CD4-positive, alpha-beta T cell treated with Interleukin-17A for 4 hours (primary cell): ENCODE measurements at regions not wholly inside any gene's neighbourhood (a gene's known extent, or its start where the extent isn't known, plus 50 kb on each side); places are given as distances from the start of the nearest gene placed in this dataset.

ENCODE experiments used
- DNase-seq: peaks from one replicate; pipeline ENCODE4 v3.0.0-alpha.2; 2020; ENCODE audit warnings: mixed read lengths

GRCh38 chr11:103530257-103530656 lies 421.0 kb downstream of the DYNC2H1 start:
- no peak for DNase-seq

- no peak for DNase-seq
Observed at GRCh38 chr11:103532133-103532788, 423.0 kb downstream of the DYNC2H1 start.

DNA sequence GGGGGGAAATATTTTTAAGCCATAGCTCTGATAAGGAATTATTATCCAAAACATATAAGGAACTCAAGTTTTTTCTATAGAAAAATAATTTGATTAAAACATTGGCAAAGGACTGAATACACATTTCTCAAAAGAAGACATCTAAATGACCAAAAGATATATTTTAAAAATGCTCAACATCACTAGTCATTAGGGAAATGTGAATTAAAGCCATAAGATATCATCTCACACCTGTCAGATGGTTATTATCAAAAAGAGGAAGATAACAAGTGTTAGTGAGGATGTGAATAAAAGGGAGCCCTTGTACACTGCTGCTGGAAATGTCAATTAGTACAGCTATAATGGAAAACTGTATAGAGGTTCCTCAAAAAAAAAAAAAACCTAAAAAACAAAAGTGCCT lies 425.0 kb downstream of the DYNC2H1 start:
- no peak for DNase-seq

DNA sequence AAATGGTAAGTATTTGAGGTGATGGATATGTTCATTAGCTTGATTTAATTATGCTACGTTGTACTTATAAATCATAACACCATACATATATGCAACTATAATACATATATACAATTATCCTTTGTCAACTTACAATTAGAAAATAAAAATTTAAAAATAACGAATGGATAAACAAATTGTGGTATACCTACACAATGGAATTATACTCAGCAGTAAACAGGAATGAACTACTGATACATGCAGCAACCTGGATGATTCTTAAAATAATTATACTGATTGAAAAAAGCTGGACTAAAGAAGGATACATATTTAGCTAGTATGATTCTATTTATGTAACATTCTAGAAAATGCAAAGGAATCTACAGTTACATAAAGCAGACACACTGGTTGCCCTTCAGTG lies 425.7 kb downstream of the DYNC2H1 start:
- no peak for DNase-seq

- DNase-seq = no peak
Observed at GRCh38 chr11:103536335-103536722, 427.1 kb downstream of the DYNC2H1 start.

DNA sequence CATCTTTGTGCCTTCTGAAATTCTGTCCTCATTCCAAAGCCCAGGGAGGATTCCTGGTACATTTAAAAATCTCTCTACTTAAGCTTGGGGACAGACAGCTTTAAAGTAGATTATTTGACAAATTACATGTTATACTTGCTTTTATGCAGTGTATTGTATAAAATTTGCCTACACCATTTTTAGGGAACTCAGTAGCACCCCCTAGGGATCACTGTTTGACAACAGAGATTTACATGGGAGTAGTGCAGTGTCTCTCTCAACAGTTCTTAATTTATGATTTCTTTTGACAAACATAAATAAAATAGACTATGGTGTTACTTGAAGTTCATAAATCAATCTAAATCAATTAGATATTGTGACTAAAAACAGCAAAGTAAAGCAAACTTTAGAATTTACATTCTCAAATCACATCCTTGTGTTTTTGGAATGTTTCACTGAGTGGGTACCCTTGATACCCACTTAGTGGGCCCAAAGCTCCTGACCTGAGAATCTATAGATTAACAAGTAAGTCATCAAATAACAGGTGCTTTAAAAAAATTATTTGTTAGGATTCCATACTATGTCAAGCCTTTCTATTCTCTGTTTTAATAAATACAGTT lies 428.8 kb downstream of the DYNC2H1 start:
- DNase-seq = no peak

DNA sequence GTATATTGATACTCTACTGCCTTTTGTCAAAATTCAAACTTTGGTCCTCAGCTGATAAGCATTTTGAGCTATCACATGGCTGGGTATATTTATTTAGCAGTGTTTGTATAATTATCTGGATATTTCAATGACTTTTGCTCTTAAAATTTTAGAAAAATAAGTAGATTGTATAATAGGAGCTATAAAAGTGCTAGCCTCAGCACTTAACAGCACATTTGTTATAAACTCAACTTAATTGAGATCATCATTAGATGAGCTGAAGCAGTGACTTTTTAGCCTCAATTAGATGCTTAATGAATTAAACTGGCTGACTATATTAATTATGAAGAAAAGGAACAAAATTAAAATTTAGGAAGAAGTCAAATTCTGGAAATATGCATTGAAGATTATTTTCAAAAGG lies 429.9 kb downstream of the DYNC2H1 start:
- DNase-seq = no peak

- no peak for DNase-seq
Observed at GRCh38 chr11:103541186-103541795, 432.1 kb downstream of the DYNC2H1 start.

GRCh38 chr11:103542851-103543250 lies 433.6 kb downstream of the DYNC2H1 start:
- DNase-seq = no peak

- DNase-seq = no peak
Observed at GRCh38 chr11:103543456-103543855, 434.2 kb downstream of the DYNC2H1 start.

DNA sequence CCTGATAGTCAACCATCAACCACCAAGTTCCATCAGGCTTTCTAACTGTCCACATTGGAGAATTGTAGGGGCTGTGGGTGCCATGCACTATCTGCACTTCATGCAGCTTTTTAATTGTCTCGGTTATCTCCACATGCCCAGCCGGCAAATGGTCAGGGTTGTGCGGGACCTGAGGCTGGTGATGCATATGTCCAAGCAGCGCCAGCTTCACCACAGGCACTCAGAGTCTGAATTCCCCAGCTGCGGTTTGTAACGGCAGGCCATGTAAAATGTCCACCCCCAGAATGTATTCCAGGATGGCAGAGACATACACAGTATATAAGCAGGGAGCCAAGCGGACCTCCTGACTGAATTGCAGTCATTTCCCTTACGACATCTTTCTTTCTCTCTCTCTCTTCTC lies 435.6 kb downstream of the DYNC2H1 start:
- DNase-seq = no peak

- DNase-seq = no peak
Observed at GRCh38 chr11:103545551-103545950, 436.3 kb downstream of the DYNC2H1 start.

GRCh38 chr11:103546236-103546635 lies 437.0 kb downstream of the DYNC2H1 start:
- no peak for DNase-seq

DNA sequence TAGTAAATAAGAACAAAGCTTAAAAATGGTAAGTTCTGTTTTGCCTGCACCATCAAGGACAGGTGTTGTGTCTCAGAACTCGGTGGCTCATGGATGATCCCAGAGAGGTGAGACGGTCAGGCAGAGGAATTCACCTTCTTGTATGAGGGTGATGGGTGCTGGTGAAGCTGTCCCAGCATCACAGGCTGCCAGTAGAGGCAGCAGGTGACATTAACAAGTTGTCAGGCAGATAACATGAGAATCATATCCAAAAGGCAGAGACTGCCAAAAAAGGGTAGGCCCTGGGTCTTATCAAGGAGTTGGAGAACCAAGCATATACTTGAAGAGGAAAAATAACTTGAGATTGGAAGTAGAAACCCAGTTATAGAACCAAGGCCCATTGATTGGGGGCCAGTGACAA lies 437.8 kb downstream of the DYNC2H1 start:
- DNase-seq = no peak

DNA sequence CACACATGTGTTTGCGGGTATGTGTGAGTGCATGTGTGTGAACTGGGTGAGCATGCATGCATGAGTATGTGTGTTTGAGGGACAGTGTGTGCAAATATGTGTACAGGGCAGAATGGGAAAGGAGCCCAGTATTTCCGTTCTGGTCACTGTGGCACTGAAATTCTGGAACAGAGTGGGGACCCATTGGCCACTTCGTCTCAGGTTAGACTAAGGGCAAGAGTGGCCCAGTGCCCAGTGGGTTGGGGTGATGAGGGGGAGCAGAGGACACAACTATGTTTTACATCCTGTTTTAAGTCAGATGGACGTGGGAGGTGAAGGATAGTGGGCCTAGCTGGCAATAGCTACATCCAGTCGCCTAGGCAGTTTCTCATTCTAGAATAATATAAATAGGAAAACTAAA lies 438.5 kb downstream of the DYNC2H1 start:
- DNase-seq = no peak

- no peak for DNase-seq
Observed at GRCh38 chr11:103548838-103549237, 439.6 kb downstream of the DYNC2H1 start.

GRCh38 chr11:103550811-103551210 lies 441.6 kb downstream of the DYNC2H1 start:
- DNase-seq = no peak

DNA sequence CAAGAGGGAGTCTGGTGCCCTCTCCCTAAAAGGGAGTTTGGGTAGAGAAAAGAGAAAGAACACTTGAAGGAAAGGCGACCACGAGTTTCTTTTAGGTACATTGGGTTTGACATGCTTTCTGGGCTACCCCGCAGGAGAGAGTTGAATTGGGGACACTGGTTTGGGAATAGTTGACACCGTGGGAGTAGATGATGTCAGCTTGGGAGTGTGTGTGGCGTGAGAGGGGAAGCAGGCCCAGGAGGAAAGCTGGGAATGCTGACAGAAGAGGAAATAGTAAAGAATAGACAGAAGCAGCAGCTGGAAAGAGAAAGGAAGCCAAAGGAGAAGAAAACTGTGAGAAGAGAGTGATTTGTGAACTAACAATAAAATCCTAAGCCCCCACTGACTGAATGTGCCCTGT lies 442.9 kb downstream of the DYNC2H1 start:
- no peak for DNase-seq

- no peak for DNase-seq
Observed at GRCh38 chr11:103556171-103556570, 446.9 kb downstream of the DYNC2H1 start.

DNA sequence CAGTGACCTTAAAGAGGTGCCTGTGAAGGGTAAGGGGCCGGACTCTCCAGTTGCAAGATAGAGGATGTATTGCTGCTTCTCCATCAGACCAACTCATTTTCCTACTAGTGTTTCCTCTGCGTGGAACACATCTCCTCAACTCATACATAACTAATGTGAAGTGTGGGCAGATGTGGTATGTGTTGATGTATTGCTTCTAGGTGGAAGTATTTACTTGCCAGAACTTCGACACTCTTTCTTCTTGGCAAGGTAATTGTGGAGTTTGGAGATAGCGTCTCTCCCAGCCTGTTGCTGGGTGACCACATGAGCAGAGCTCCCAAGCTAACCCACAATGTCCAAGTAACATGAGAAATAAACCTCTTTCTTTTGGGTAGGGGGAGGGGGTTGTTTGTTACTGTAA lies 456.9 kb downstream of the DYNC2H1 start:
- no peak for DNase-seq

- DNase-seq = no peak
Observed at GRCh38 chr11:103581760-103582159, 454.7 kb upstream of the DDI1 start.

DNA sequence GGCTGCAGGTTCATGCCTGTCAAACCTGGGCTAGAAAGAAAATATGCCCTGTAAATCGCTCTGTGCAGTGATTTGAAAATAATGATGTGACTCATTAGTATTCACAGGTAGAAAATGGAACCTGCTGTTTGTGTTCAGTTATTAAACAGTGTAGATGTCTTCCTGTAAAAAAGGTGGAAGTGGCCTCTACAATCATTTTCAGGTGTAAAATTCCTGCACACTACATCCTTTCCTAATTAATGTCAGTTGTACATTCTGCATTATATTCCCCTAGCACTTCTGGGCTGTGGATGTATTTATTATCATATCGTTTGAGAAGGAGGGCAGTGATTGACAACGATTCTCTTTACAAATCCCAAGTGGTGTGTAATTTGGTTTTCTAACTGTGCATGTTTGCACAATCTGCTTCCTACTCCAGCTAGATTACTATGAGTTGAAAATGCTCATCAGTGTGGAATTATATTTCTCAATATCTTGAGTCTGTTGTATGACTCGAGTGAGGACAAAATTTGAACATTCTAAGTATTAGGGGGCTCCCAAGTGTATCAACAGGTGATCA lies 454.0 kb upstream of the DDI1 start:
- no peak for DNase-seq

DNA sequence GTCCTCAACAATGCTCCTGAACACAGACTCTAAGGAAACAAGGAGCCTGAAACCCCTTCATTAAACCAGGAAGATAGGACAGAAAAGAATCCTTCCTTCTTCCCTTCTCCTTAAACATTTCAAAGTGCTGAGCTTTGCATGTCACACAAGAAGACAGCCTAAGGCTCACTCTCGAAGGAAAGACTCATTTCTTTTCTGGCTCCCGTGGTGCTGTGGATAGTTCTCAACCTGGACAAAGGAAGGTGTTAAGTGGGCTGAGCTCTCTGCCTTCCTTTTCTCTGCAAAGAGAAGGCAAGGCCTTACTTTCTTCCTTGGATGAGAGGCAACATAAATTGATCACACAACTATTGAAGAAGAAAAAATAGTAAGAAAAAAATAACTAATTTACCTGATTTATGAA lies 452.4 kb upstream of the DDI1 start:
- DNase-seq = no peak

GRCh38 chr11:103584720-103585119 lies 451.7 kb upstream of the DDI1 start:
- DNase-seq = no peak
